ENCODE measurements at regions not wholly inside any gene's neighbourhood (a gene's known extent, or its start where the extent isn't known, plus 50 kb on each side); places are given as distances from the start of the nearest gene placed in this dataset.

DNA sequence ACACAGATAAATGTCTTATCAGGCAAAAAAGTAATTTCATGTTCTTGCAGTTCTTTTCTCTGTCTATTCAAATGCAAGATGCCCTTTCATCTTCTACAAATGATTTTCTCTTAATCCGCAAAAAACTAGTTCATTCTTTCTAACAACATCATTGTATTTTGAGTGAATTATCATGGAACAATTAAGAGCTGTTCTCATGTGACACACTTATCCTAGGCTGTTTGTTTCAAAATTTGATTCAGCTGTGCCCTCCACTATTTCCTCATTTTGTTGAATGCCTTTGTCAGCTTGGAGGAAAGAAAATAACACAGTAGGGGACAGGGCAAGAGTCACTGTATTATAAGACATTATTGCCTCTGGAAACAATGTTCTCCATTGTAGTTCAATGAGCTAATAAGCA lies 396.9 kb downstream of the KCTD12 start:
- DNase-seq (ENCODE audit: extremely low read depth, insufficient read length), result no peak
- TF ChIP-seq, protein P1, sequence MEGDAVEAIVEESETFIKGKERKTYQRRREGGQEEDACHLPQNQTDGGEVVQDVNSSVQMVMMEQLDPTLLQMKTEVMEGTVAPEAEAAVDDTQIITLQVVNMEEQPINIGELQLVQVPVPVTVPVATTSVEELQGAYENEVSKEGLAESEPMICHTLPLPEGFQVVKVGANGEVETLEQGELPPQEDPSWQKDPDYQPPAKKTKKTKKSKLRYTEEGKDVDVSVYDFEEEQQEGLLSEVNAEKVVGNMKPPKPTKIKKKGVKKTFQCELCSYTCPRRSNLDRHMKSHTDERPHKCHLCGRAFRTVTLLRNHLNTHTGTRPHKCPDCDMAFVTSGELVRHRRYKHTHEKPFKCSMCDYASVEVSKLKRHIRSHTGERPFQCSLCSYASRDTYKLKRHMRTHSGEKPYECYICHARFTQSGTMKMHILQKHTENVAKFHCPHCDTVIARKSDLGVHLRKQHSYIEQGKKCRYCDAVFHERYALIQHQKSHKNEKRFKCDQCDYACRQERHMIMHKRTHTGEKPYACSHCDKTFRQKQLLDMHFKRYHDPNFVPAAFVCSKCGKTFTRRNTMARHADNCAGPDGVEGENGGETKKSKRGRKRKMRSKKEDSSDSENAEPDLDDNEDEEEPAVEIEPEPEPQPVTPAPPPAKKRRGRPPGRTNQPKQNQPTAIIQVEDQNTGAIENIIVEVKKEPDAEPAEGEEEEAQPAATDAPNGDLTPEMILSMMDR (IDR thresholded peaks at IDR 0.05; ENCODE audit: insufficient read depth, low read length, poor library complexity, severe bottlenecking), result no peak

DNA sequence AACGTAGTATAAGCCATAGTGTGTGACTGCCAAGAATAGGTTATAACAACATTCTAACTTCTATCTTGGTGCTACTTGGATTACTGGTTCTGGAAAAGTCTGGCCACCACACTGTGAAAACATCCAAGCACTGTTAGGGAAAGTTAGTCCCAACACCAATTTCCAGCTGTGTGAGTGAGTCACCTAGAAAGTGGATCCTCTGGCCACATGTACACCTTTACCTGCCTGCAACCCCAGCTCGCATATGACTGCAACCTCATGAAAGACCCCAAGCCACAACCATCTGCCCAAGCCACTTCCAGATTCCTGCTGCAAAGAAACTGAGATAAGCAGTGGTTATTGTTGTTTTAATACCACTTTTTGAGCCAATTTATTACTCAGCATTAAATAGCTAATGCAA lies 404.5 kb downstream of the KCTD12 start:
- DNase-seq (ENCODE audit: extremely low read depth, insufficient read length), result no peak
- H3K27me3 ChIP-seq (replicated peaks; ENCODE audit: control insufficient read depth, insufficient read depth, low read length), result no peaks in the 10 kb centered on the region
- no peak overlapping the region for H3K4me3 ChIP-seq (replicated peaks; ENCODE audit: low read depth, low read length)
- H3K36me3 ChIP-seq (ENCODE audit: control insufficient read depth, insufficient read depth, low read length), result no peaks in the 10 kb centered on the region
- TF ChIP-seq, protein P1 (IDR thresholded peaks at IDR 0.05; ENCODE audit: insufficient read depth, low read length, poor library complexity, severe bottlenecking), result no peak

More for the DNA sequence above, 396.9 kb downstream of the KCTD12 start:
- H3K4me3 ChIP-seq (replicated peaks; ENCODE audit: low read depth, low read length), result no peak overlapping the region
- H3K27me3 ChIP-seq (replicated peaks; ENCODE audit: control insufficient read depth, insufficient read depth, low read length), result no peaks in the 10 kb centered on the region
- H3K36me3 ChIP-seq (ENCODE audit: control insufficient read depth, insufficient read depth, low read length), result no peaks in the 10 kb centered on the region

GRCh38 chr13:76474966-76475365 lies 411.2 kb downstream of the KCTD12 start:
- no peaks in the 10 kb centered on the region for H3K27me3 ChIP-seq (replicated peaks; ENCODE audit: control insufficient read depth, insufficient read depth, low read length)
- no peaks in the 10 kb centered on the region for H3K36me3 ChIP-seq (ENCODE audit: control insufficient read depth, insufficient read depth, low read length)
- no peak overlapping the region for H3K4me3 ChIP-seq (replicated peaks; ENCODE audit: low read depth, low read length)
- TF ChIP-seq, protein P1 (IDR thresholded peaks at IDR 0.05; ENCODE audit: insufficient read depth, low read length, poor library complexity, severe bottlenecking), result no peak
- DNase-seq (ENCODE audit: extremely low read depth, insufficient read length), result no peak

GRCh38 chr13:76474356-76474755 lies 411.8 kb downstream of the KCTD12 start:
- TF ChIP-seq, protein P1 (IDR thresholded peaks at IDR 0.05; ENCODE audit: insufficient read depth, low read length, poor library complexity, severe bottlenecking), result no peak
- Histone ChIP-seq H3K4me3 (replicated peaks; ENCODE audit: low read depth, low read length) (no peak overlapping the region), H3K27me3 (replicated peaks; ENCODE audit: control insufficient read depth, insufficient read depth, low read length) (no peaks in the 10 kb centered on the region), H3K36me3 (ENCODE audit: control insufficient read depth, insufficient read depth, low read length) (no peaks in the 10 kb centered on the region)
- no peak for DNase-seq (ENCODE audit: extremely low read depth, insufficient read length)

- Histone ChIP-seq H3K27me3 (replicated peaks; ENCODE audit: control insufficient read depth, insufficient read depth, low read length) (no peaks in the 10 kb centered on the region), H3K36me3 (ENCODE audit: control insufficient read depth, insufficient read depth, low read length) (no peaks in the 10 kb centered on the region), H3K4me3 (replicated peaks; ENCODE audit: low read depth, low read length) (no peak overlapping the region)
- TF ChIP-seq, protein P1 (IDR thresholded peaks at IDR 0.05; ENCODE audit: insufficient read depth, low read length, poor library complexity, severe bottlenecking), result peak; percentile 73
- DNase-seq (ENCODE audit: extremely low read depth, insufficient read length), result peak; percentile 25
Measured at GRCh38 chr13:76473552-76474134, 412.6 kb downstream of the KCTD12 start.

DNA sequence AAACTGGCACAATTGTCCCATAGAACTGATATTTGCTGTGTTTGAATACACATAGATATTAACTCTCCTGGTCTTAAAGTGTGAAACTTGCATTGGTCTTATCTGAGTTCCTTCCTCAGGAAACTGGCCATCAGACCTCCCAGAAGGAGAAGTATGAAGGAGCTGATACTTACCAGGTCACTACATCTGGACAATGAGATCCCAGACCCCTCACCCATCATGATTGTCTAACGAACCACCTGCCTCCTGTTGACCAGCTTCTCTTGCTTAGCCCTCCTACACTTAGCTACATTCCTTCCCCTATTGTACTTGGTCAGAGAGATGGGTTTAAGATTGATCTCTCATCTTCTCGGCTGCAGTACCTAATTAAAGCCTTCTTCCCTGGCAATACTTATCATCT lies 413.3 kb downstream of the KCTD12 start:
- Histone ChIP-seq H3K4me3 (replicated peaks; ENCODE audit: low read depth, low read length) (no peak overlapping the region), H3K27me3 (replicated peaks; ENCODE audit: control insufficient read depth, insufficient read depth, low read length) (no peaks in the 10 kb centered on the region), H3K36me3 (ENCODE audit: control insufficient read depth, insufficient read depth, low read length) (no peaks in the 10 kb centered on the region)
- TF ChIP-seq, protein P1 (IDR thresholded peaks at IDR 0.05; ENCODE audit: insufficient read depth, low read length, poor library complexity, severe bottlenecking), result no peak
- no peak for DNase-seq (ENCODE audit: extremely low read depth, insufficient read length)

Data from GM06990 (cell line).